Left lung (tissue), 4 donors: ENCODE measurements at regions not wholly inside any gene's neighbourhood (a gene's known extent, or its start where the extent isn't known, plus 50 kb on each side); places are given as distances from the start of the nearest gene placed in this dataset.
A peak's percentile ranks its signal among the peaks of the same experiment; 100 is the strongest.

Source experiments
- ATAC-seq: fragments of 200-7000 bp; cut with Tn5 transposase; one replicate; pipeline ENCODE4 v1.9.1; 2020; ENCODE audit warnings: moderate library complexity
- DNase-seq, 4 donors: peaks; one replicate each; pipeline ENCODE4 v3.0.0-alpha.2; 2013 to 2020
- H3K27ac ChIP-seq, 2 donors: fragments of 200-600 bp; sonication (generic) in 1 of 2; one replicate each; pipeline versions ENCODE4 v1.5.0 to v1.8.0; 2020 to 2021
- H3K27me3 ChIP-seq, 2 donors: fragments of 200-600 bp; sonication (generic) in 1 of 2; one replicate each; pipeline versions ENCODE4 v1.5.0 to v1.8.0; 2020 to 2021
- H3K36me3 ChIP-seq, 2 donors: fragments of 200-600 bp; sonication (generic) in 1 of 2; one replicate each; pipeline versions ENCODE4 v1.5.0 to v1.8.0; 2020 to 2021
- H3K4me1 ChIP-seq, 2 donors: fragments of 200-600 bp; one replicate each; pipeline ENCODE4 v1.8.0; 2021
- H3K4me3 ChIP-seq, 2 donors: fragments of 200-600 bp; sonication (generic) in 1 of 2; one replicate each; pipeline versions ENCODE4 v1.5.0 to v1.8.0; 2020 to 2021; ENCODE audit warnings: mild to moderate bottlenecking in 1 of 2
- H3K9me3 ChIP-seq, 2 donors: fragments of 200-600 bp; sonication (generic) in 1 of 2; one replicate each; pipeline versions ENCODE4 v1.5.0 to v1.8.0; 2020 to 2021
- intact Hi-C, 2 donors: fragments of 100-400 bp; cut with DNase I; formaldehyde crosslinking; loops; one replicate each; pipeline versions ENCODE4 v1.11.2 to v1.14.2; 2022
- TF ChIP-seq, protein P1 (sequence below), 2 donors: fragments of 200-600 bp; sonication (generic) in 1 of 2; IDR thresholded peaks; one replicate each; pipeline versions ENCODE4 v1.5.0 to v1.8.0; 2021; ENCODE audit warnings: antibody characterized with exemption in 2 of 2
- donor health status: DM: no; HTN: yes; CAD: no.
- donor health status: DM: no; HTN: no; CAD: no.

DNA sequence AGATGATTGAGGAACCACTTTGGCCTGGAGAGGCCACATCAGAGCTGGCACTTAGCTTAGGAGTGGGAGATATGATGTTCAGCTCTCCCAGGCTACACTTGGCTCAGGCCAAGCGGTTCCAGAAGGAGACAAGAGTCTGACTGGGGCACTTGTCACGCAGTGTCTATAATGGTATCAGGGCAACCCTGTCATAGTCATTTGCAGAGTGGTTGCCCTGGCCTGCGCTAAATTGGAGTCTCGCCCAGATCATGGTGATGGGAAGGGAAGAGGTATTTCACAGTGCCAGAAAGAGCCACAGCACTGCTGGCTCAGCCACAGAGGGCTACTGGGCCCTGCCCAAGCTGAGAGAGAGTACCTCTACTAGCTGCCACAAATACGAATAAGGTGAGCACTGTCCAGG, 186.9 kb upstream of the CRBN start:
- DNase-seq (peak in 2 of 4 donors; percentile 10 to 28), ATAC-seq (no peak)
- H3K4me1 ChIP-seq = no peaks in the 10 kb centered on the region
- TF ChIP-seq, protein P1, sequence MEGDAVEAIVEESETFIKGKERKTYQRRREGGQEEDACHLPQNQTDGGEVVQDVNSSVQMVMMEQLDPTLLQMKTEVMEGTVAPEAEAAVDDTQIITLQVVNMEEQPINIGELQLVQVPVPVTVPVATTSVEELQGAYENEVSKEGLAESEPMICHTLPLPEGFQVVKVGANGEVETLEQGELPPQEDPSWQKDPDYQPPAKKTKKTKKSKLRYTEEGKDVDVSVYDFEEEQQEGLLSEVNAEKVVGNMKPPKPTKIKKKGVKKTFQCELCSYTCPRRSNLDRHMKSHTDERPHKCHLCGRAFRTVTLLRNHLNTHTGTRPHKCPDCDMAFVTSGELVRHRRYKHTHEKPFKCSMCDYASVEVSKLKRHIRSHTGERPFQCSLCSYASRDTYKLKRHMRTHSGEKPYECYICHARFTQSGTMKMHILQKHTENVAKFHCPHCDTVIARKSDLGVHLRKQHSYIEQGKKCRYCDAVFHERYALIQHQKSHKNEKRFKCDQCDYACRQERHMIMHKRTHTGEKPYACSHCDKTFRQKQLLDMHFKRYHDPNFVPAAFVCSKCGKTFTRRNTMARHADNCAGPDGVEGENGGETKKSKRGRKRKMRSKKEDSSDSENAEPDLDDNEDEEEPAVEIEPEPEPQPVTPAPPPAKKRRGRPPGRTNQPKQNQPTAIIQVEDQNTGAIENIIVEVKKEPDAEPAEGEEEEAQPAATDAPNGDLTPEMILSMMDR (IDR thresholded peaks at IDR 0.05) = no peak
- intact Hi-C loops = no loop called here
- no peak overlapping the region for H3K27ac ChIP-seq
- H3K4me3 ChIP-seq = no peak overlapping the region
- H3K27me3 ChIP-seq = no peaks in the 10 kb centered on the region
- no peaks in the 10 kb centered on the region for H3K9me3 ChIP-seq
- no peaks in the 10 kb centered on the region for H3K36me3 ChIP-seq

DNA sequence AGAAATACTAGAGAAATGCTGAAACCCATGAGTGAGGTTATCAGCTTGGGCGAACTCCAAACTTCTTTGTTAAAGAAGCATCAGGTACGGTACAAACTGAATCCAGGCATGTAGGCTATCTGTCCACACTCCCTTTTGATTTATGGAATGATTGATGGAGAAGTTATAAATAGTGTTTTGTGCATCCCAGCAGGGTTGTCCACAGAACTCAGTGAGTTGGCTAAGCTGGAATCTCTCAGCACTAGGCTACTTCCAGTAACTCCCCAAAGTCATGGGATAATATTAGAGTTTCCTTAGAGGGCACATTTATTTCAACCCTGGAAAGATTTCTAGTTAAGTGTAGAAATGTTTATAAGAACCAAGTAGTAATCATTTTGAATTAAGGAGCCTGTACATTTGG, 186.2 kb upstream of the CRBN start:
- Histone ChIP-seq H3K9me3 (no peaks in the 10 kb centered on the region), H3K27me3 (no peaks in the 10 kb centered on the region), H3K36me3 (no peaks in the 10 kb centered on the region), H3K4me1 (no peaks in the 10 kb centered on the region), H3K4me3 (no peak overlapping the region), H3K27ac (no peak overlapping the region)
- TF ChIP-seq, protein P1 (IDR thresholded peaks at IDR 0.05) = no peak
- ATAC-seq (no peak), DNase-seq (no peak)
- intact Hi-C loops = no loop called here

DNA sequence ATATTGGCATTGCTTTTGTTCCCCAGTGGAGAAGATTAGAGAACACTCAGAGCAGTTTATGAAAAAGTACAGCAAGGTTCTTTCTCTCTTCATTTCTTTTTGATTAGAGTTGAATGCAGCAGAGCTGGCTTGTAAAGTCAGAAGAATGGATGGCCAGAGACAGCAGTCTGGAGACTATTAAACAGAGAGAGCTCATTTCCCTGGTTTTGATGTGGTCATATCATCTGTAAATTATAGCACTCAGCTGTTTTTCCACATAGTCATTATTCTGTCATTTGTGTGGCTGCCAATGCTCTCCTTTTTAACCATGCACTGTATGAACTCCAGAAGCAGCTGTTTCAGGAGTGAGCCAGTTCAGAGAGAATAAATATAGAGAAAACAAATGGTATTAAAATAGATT, 177.4 kb upstream of the CRBN start:
- no peak overlapping the region for H3K27ac ChIP-seq
- intact Hi-C loops = no loop called here
- H3K27me3 ChIP-seq = no peaks in the 10 kb centered on the region
- H3K4me1 ChIP-seq = no peaks in the 10 kb centered on the region
- TF ChIP-seq, protein P1 (IDR thresholded peaks at IDR 0.05) = no peak
- DNase-seq = peak in 2 of 4 donors; percentile 88
- no peaks in the 10 kb centered on the region for H3K36me3 ChIP-seq
- peak; percentile 81 for ATAC-seq
- no peak overlapping the region for H3K4me3 ChIP-seq
- no peaks in the 10 kb centered on the region for H3K9me3 ChIP-seq

DNA sequence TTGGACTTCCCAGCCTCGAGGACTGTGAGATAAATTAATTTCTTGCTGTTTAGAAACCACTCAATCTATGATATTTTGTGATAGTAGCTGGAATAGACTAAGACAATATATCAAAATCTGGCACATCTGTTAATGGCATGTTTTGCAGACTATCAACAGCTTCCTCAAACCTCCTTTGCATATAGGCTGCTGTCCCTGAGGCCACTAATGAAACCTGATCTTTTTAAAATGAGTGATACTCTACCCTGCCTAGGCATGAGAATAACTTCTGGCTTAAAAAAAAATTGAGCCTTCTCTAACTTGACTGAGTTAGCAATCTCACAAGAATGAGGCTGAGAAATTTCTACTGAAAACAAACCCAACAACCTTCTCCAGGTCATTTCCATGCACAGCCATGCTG, 176.0 kb upstream of the CRBN start:
- ATAC-seq = no peak
- Histone ChIP-seq H3K9me3 (no peaks in the 10 kb centered on the region), H3K36me3 (no peaks in the 10 kb centered on the region), H3K27ac (no peak overlapping the region), H3K27me3 (no peaks in the 10 kb centered on the region), H3K4me1 (no peaks in the 10 kb centered on the region), H3K4me3 (no peak overlapping the region)
- DNase-seq = no peak
- intact Hi-C loops = no loop called here
- TF ChIP-seq, protein P1 (IDR thresholded peaks at IDR 0.05) = no peak

DNA sequence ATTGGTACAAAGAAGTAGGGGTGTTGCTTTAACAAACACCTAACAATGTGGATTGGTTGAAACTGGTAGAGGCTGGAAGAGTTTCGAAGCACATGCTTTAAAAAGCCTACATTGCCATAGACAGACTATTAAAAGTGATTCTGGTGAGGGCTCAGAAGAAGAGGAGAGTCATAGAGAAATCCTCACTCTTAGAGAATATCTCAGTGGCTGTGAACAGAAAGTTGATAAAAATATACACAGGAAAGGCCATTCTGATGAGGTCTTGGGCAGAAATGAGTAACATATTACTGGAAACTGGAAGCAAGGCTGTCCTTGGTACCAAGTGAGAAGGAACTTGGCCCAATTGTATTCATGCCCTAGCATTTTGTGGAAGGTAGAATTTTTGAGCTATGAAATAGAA, 173.7 kb upstream of the CRBN start:
- intact Hi-C loops = no loop called here
- ATAC-seq = no peak
- TF ChIP-seq, protein P1 (IDR thresholded peaks at IDR 0.05) = no peak

More for the DNA sequence above, 173.7 kb upstream of the CRBN start:
- DNase-seq = no peak
- H3K36me3 ChIP-seq = no peaks in the 10 kb centered on the region
- no peak overlapping the region for H3K4me3 ChIP-seq
- no peaks in the 10 kb centered on the region for H3K9me3 ChIP-seq
- H3K27me3 ChIP-seq = no peaks in the 10 kb centered on the region
- no peaks in the 10 kb centered on the region for H3K4me1 ChIP-seq
- H3K27ac ChIP-seq = no peak overlapping the region
